ENCODE measurements at regions not wholly inside any gene's neighbourhood (a gene's known extent, or its start where the extent isn't known, plus 50 kb on each side); places are given as distances from the start of the nearest gene placed in this dataset.
A peak's percentile ranks its signal among the peaks of the same experiment; 100 is the strongest.

GRCh38 chr22:27340047-27340446, 461.5 kb downstream of the MN1 start:
- TF ChIP-seq CTCF (IDR thresholded peaks at IDR 0.05; ENCODE audit: unreplicated experiment) = no peak
- H3K4me3 Mint-ChIP-seq (ENCODE audit: low read depth) = no peak overlapping the region
- H3K27ac Mint-ChIP-seq = no peak overlapping the region
- peaks cover 11% of the 10 kb centered on the region for H3K27me3 Mint-ChIP-seq
- H3K36me3 Mint-ChIP-seq (ENCODE audit: insufficient read depth) = no peaks in the 10 kb centered on the region
- H3K9me3 Mint-ChIP-seq (ENCODE audit: low read depth) = peaks cover 11% of the 10 kb centered on the region
- H3K4me1 Mint-ChIP-seq (ENCODE audit: low read depth) = peaks cover 4% of the 10 kb centered on the region
- DNase-seq (ENCODE audit: low spot score, unreplicated experiment) = no peak

- DNase-seq (ENCODE audit: low spot score, unreplicated experiment) = no peak
- Mint-ChIP-seq H3K4me3 (ENCODE audit: low read depth) (no peak overlapping the region), H3K9me3 (ENCODE audit: low read depth) (peaks cover 12% of the 10 kb centered on the region), H3K27me3 (peaks cover 4% of the 10 kb centered on the region), H3K4me1 (ENCODE audit: low read depth) (peaks cover 22% of the 10 kb centered on the region), H3K27ac (no peak overlapping the region), H3K36me3 (ENCODE audit: insufficient read depth) (no peaks in the 10 kb centered on the region)
- no peak for TF ChIP-seq CTCF (IDR thresholded peaks at IDR 0.05; ENCODE audit: unreplicated experiment)
These were observed 457.0 kb downstream of the MN1 start for GRCh38 chr22:27344546-27344945.

GRCh38 chr22:27345691-27346090, 455.9 kb downstream of the MN1 start:
- peaks cover 17% of the 10 kb centered on the region for H3K9me3 Mint-ChIP-seq (ENCODE audit: low read depth)
- DNase-seq (ENCODE audit: low spot score, unreplicated experiment) = no peak
- no peak overlapping the region for H3K4me3 Mint-ChIP-seq (ENCODE audit: low read depth)
- no peaks in the 10 kb centered on the region for H3K36me3 Mint-ChIP-seq (ENCODE audit: insufficient read depth)
- H3K27ac Mint-ChIP-seq = no peak overlapping the region
- peaks cover 4% of the 10 kb centered on the region for H3K27me3 Mint-ChIP-seq
- TF ChIP-seq CTCF (IDR thresholded peaks at IDR 0.05; ENCODE audit: unreplicated experiment) = no peak
- H3K4me1 Mint-ChIP-seq (ENCODE audit: low read depth) = peaks cover 22% of the 10 kb centered on the region

- Mint-ChIP-seq H3K27me3 (peaks cover 12% of the 10 kb centered on the region), H3K27ac (no peak overlapping the region), H3K4me3 (ENCODE audit: low read depth) (no peak overlapping the region), H3K9me3 (ENCODE audit: low read depth) (peaks cover 12% of the 10 kb centered on the region), H3K4me1 (ENCODE audit: low read depth) (peaks cover 22% of the 10 kb centered on the region), H3K36me3 (ENCODE audit: insufficient read depth) (no peaks in the 10 kb centered on the region)
- no peak for DNase-seq (ENCODE audit: low spot score, unreplicated experiment)
- no peak for TF ChIP-seq CTCF (IDR thresholded peaks at IDR 0.05; ENCODE audit: unreplicated experiment)
These were observed 453.6 kb downstream of the MN1 start for GRCh38 chr22:27347951-27348350.

- Mint-ChIP-seq H3K27me3 (peaks cover 12% of the 10 kb centered on the region), H3K9me3 (ENCODE audit: low read depth) (peaks cover 10% of the 10 kb centered on the region), H3K27ac (peak overlapping the region; percentile 56), H3K4me1 (ENCODE audit: low read depth) (peaks cover 22% of the 10 kb centered on the region), H3K36me3 (ENCODE audit: insufficient read depth) (no peaks in the 10 kb centered on the region), H3K4me3 (ENCODE audit: low read depth) (no peak overlapping the region)
- DNase-seq (ENCODE audit: low spot score, unreplicated experiment) = no peak
- TF ChIP-seq CTCF (IDR thresholded peaks at IDR 0.05; ENCODE audit: unreplicated experiment) = no peak
These were observed 452.9 kb downstream of the MN1 start for GRCh38 chr22:27348634-27349033.

Data from progenitor cell of endocrine pancreas (in vitro differentiated cells).